ENCODE measurements at regions not wholly inside any gene's neighbourhood (a gene's known extent, or its start where the extent isn't known, plus 50 kb on each side); places are given as distances from the start of the nearest gene placed in this dataset.
A peak's percentile ranks its signal among the peaks of the same experiment; 100 is the strongest.

DNA sequence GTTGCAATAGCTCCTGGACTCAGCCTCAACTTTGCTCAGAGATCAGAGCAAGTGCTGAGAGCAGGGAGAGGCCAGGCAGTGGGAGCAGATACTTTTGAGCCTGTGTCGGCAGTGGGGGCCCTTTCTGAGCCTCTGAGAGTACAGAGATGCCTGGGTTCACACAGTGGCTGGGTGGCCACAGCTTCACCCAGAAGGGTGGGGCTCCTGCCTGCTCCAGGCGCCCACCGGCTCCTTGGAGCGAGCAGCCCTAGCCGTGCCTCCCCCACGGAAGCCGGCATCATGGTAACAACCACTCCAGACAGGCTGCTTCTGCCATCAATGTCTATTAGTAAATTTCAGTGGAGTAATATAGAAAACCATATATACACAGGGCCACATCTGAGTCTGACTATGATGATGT is 619.2 kb upstream of the SETBP1 start:
- Histone ChIP-seq H3K27me3 (ENCODE audit: control insufficient read depth, insufficient read depth, low read length) (no peaks in the 10 kb centered on the region), H3K9me3 (ENCODE audit: control insufficient read depth in 2 of 3, insufficient read depth in 1 of 3, low read length in 3 of 3) (no peaks in the 10 kb centered on the region), H3K9ac (ENCODE audit: low read length in 3 of 3) (no peak overlapping the region), H3K36me3 (ENCODE audit: control insufficient read depth in 2 of 3, insufficient read depth in 3 of 3, low read length in 3 of 3) (no peaks in the 10 kb centered on the region), H3K4me1 (ENCODE audit: control insufficient read depth in 2 of 3, insufficient read depth in 2 of 3, low read depth in 1 of 3, low read length in 3 of 3) (no peaks in the 10 kb centered on the region), H3K4me3 (ENCODE audit: low read length in 3 of 3) (no peak overlapping the region), H3K27ac (ENCODE audit: low read depth in 2 of 2, low read length in 2 of 2) (no peak overlapping the region)
- no peak for DNase-seq
- FAIRE-seq: no peak
- intact Hi-C loops (cut with DNase I): no loop called here
- TF ChIP-seq, protein P1, sequence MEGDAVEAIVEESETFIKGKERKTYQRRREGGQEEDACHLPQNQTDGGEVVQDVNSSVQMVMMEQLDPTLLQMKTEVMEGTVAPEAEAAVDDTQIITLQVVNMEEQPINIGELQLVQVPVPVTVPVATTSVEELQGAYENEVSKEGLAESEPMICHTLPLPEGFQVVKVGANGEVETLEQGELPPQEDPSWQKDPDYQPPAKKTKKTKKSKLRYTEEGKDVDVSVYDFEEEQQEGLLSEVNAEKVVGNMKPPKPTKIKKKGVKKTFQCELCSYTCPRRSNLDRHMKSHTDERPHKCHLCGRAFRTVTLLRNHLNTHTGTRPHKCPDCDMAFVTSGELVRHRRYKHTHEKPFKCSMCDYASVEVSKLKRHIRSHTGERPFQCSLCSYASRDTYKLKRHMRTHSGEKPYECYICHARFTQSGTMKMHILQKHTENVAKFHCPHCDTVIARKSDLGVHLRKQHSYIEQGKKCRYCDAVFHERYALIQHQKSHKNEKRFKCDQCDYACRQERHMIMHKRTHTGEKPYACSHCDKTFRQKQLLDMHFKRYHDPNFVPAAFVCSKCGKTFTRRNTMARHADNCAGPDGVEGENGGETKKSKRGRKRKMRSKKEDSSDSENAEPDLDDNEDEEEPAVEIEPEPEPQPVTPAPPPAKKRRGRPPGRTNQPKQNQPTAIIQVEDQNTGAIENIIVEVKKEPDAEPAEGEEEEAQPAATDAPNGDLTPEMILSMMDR (IDR thresholded peaks at IDR 0.05; ENCODE audit: borderline replicate concordance, extremely low read depth, insufficient read depth): no peak

- Histone ChIP-seq H3K4me1 (ENCODE audit: control insufficient read depth in 2 of 3, insufficient read depth in 2 of 3, low read depth in 1 of 3, low read length in 3 of 3) (no peaks in the 10 kb centered on the region), H3K27ac (ENCODE audit: low read depth in 2 of 2, low read length in 2 of 2) (no peak overlapping the region), H3K9me3 (ENCODE audit: control insufficient read depth in 2 of 3, insufficient read depth in 1 of 3, low read length in 3 of 3) (no peaks in the 10 kb centered on the region), H3K36me3 (ENCODE audit: control insufficient read depth in 2 of 3, insufficient read depth in 3 of 3, low read length in 3 of 3) (no peaks in the 10 kb centered on the region), H3K27me3 (ENCODE audit: control insufficient read depth, insufficient read depth, low read length) (no peaks in the 10 kb centered on the region), H3K4me3 (ENCODE audit: low read length in 3 of 3) (no peak overlapping the region), H3K9ac (ENCODE audit: low read length in 3 of 3) (no peak overlapping the region)
- intact Hi-C loops (cut with DNase I): no loop called here
- TF ChIP-seq, protein P1 (IDR thresholded peaks at IDR 0.05; ENCODE audit: borderline replicate concordance, extremely low read depth, insufficient read depth): no peak
- DNase-seq (no peak), FAIRE-seq (no peak)
Observed at GRCh38 chr18:44062345-44062744, 618.3 kb upstream of the SETBP1 start.

DNA sequence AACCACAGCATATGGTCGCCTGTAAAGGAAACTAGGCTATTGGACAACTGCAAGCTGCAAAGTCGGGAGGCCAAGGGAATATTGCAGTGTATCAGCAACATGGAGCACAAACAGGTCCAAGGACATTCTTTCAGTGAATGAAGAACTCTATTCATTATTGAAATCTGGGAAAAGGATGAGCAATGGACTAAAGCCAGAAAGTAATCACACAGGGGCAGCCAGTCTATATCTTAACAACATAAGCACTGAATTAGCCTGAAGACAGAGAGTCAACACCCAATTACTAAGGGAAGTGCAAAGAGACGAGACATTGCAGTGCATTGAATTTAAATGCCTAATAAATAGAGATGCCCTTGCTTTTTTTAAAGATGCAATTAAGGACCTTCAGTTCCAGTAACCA is 615.5 kb upstream of the SETBP1 start:
- no peak for DNase-seq
- Histone ChIP-seq H3K9me3 (ENCODE audit: control insufficient read depth in 2 of 3, insufficient read depth in 1 of 3, low read length in 3 of 3) (no peaks in the 10 kb centered on the region), H3K27me3 (ENCODE audit: control insufficient read depth, insufficient read depth, low read length) (no peaks in the 10 kb centered on the region), H3K9ac (ENCODE audit: low read length in 3 of 3) (no peak overlapping the region), H3K27ac (ENCODE audit: low read depth in 2 of 2, low read length in 2 of 2) (no peak overlapping the region), H3K4me3 (ENCODE audit: low read length in 3 of 3) (no peak overlapping the region), H3K36me3 (ENCODE audit: control insufficient read depth in 2 of 3, insufficient read depth in 3 of 3, low read length in 3 of 3) (no peaks in the 10 kb centered on the region), H3K4me1 (ENCODE audit: control insufficient read depth in 2 of 3, insufficient read depth in 2 of 3, low read depth in 1 of 3, low read length in 3 of 3) (no peaks in the 10 kb centered on the region)
- intact Hi-C loops (cut with DNase I): no loop called here
- TF ChIP-seq, protein P1 (IDR thresholded peaks at IDR 0.05; ENCODE audit: borderline replicate concordance, extremely low read depth, insufficient read depth): no peak
- FAIRE-seq: no peak

DNA sequence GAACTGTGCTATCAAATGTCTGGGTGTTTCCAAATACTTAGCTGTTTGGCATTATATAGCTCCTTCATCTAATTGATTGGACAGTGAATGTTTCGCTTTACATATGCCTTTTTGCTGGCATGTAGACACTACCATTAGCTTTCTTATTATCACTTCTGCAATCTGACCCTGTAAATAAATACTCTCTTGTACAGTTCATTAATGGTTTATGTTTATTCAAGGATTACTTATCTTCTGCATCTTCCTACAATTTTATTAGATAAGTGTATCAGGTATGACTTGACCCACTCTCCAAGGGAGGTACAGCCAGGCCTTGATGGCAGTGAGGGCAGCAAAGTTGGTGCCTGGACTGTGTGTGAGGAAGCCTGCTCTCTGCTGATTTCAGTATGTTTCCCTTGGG is 614.1 kb upstream of the SETBP1 start:
- Histone ChIP-seq H3K27ac (ENCODE audit: low read depth in 2 of 2, low read length in 2 of 2) (no peak overlapping the region), H3K9ac (ENCODE audit: low read length in 3 of 3) (no peak overlapping the region), H3K4me3 (ENCODE audit: low read length in 3 of 3) (no peak overlapping the region), H3K9me3 (ENCODE audit: control insufficient read depth in 2 of 3, insufficient read depth in 1 of 3, low read length in 3 of 3) (no peaks in the 10 kb centered on the region), H3K27me3 (ENCODE audit: control insufficient read depth, insufficient read depth, low read length) (no peaks in the 10 kb centered on the region), H3K4me1 (ENCODE audit: control insufficient read depth in 2 of 3, insufficient read depth in 2 of 3, low read depth in 1 of 3, low read length in 3 of 3) (no peaks in the 10 kb centered on the region), H3K36me3 (ENCODE audit: control insufficient read depth in 2 of 3, insufficient read depth in 3 of 3, low read length in 3 of 3) (no peaks in the 10 kb centered on the region)
- FAIRE-seq (no peak), DNase-seq (peak in 1 of 5 donors; percentile 1)
- TF ChIP-seq, protein P1 (IDR thresholded peaks at IDR 0.05; ENCODE audit: borderline replicate concordance, extremely low read depth, insufficient read depth): no peak
- intact Hi-C loops (cut with DNase I): no loop called here

Measured in kidney (tissue), 13 donors.